C4-2B (cell line): ENCODE measurements at regions not wholly inside any gene's neighbourhood (a gene's known extent, or its start where the extent isn't known, plus 50 kb on each side); places are given as distances from the start of the nearest gene placed in this dataset.

Experiments
- ZFX ChIP-seq: fragments of 450-650 bp; IDR thresholded peaks from 2 replicates; pipeline ENCODE4 v1.6.1; 2017
- TF ChIP-seq, protein P1 (sequence below): fragments of 450-650 bp; conservative IDR thresholded peaks from 2 replicates; pipeline ENCODE4 v1.5.1; 2017; ENCODE audit warnings: mild to moderate bottlenecking

DNA sequence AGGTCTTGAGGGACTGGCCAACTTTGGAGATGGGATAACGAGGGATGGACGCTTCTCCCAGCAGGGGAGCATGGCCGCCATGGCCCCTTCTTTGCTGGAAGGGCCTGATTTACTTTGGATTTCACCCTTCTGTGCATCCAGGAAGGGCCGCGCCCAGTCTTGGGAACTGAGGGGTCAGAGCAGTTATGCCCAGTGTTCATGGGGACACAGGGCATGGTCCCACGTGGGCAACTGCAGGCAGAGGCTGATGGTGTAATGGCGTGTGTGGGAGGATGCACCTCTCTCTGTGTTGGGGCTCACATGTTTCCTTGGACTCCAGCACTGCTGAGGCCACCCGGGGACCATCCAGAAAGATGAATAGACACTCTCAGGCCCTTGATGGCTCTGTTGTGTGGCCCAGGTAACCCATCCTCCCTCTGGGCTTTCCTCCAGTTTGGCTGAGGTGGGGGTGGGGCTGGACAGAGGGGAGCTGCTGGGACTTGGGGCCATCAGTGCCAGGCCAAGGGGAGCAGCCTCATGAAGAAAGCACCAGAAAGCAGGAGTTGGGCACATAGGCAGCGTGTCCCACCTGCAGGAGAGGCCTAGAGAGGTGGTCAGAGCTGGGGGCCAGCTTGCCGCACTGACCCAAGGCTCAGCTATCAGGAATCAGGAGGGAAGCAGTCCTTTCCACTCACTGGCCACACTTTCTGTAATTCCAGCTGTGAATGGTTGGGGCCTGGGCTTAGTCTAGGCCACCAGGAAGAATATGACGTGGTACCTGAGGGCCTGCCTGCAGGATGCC, 1033.9 kb downstream of the TBC1D22A start:
- TF ChIP-seq, protein P1, sequence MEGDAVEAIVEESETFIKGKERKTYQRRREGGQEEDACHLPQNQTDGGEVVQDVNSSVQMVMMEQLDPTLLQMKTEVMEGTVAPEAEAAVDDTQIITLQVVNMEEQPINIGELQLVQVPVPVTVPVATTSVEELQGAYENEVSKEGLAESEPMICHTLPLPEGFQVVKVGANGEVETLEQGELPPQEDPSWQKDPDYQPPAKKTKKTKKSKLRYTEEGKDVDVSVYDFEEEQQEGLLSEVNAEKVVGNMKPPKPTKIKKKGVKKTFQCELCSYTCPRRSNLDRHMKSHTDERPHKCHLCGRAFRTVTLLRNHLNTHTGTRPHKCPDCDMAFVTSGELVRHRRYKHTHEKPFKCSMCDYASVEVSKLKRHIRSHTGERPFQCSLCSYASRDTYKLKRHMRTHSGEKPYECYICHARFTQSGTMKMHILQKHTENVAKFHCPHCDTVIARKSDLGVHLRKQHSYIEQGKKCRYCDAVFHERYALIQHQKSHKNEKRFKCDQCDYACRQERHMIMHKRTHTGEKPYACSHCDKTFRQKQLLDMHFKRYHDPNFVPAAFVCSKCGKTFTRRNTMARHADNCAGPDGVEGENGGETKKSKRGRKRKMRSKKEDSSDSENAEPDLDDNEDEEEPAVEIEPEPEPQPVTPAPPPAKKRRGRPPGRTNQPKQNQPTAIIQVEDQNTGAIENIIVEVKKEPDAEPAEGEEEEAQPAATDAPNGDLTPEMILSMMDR: no peak
- no peak for TF ChIP-seq ZFX
